ENCODE measurements at regions not wholly inside any gene's neighbourhood (a gene's known extent, or its start where the extent isn't known, plus 50 kb on each side); places are given as distances from the start of the nearest gene placed in this dataset.

GRCh38 chr1:68873144-68873543, 376.3 kb upstream of the DEPDC1 start:
- no peak for TF ChIP-seq CTCF (IDR thresholded peaks at IDR 0.05; ENCODE audit: low read length)
- no peak for TF ChIP-seq EZH2 (optimal IDR thresholded peaks at IDR 0.05; ENCODE audit: low read depth, low read length)
- no peak for TF ChIP-seq EZH2phosphoT487 (IDR thresholded peaks at IDR 0.05; ENCODE audit: low read length)

Measured in MM.1S (cell line).